H1 (cell line): ENCODE measurements at regions not wholly inside any gene's neighbourhood (a gene's known extent, or its start where the extent isn't known, plus 50 kb on each side); places are given as distances from the start of the nearest gene placed in this dataset.
A peak's percentile ranks its signal among the peaks of the same experiment; 100 is the strongest.

Experiments used
- CTCF ChIA-PET: fragments of 300-600 bp; sonication (Branson Sonifier 250); formaldehyde crosslinking; loops from one replicate; lab custom pipeline; 2021; ENCODE audit not compliant: partially characterized antibody; lab: Charles Lee
- POLR2A ChIA-PET: fragments of 300-600 bp; sonication (Branson Sonifier 250); formaldehyde crosslinking; loops from one replicate; lab custom pipeline; 2021; ENCODE audit warnings: inconsistent platforms; ENCODE audit not compliant: partially characterized antibody; lab: Charles Lee
- DNase-seq, 2 experiments: peaks; one replicate each; pipeline versions ENCODE4 v3.0.0 to v3.0.0-alpha.2; 2010 to 2022; ENCODE audit warnings: low spot score in 2 of 2, low read depth in 1 of 2, mixed read lengths in 1 of 2
- FAIRE-seq: peaks from 2 replicates; lab custom pipeline; 2011; peaks lifted over from hg19 to GRCh38; lab: Jason Lieb, UNC
- H2AFZ ChIP-seq: 2 replicates; pipeline ENCODE4 v1.8.1; 2012; ENCODE audit warnings: low read length, inconsistent platforms
- H2AK5ac ChIP-seq: 2 replicates; pipeline ENCODE4 v1.6.1; 2013; ENCODE audit warnings: low read depth, low read length
- H2BK120ac ChIP-seq: replicated peaks from 2 replicates; pipeline ENCODE3; 2013; ENCODE audit warnings: low read depth, low read length, inconsistent platforms
- H2BK12ac ChIP-seq: 2 replicates; pipeline ENCODE4 v1.6.1; 2013; ENCODE audit warnings: low read depth, low read length
- H2BK15ac ChIP-seq: 2 replicates; pipeline ENCODE4 v1.6.1; 2013; ENCODE audit warnings: low read length
- H2BK20ac ChIP-seq: 2 replicates; pipeline ENCODE4 v1.6.1; 2013; ENCODE audit warnings: low read length
- H2BK5ac ChIP-seq: 2 replicates; pipeline ENCODE4 v1.6.1; 2013; ENCODE audit warnings: low read depth, low read length
- H3K14ac ChIP-seq: 2 replicates; pipeline ENCODE4 v1.6.1; 2013; ENCODE audit warnings: inconsistent platforms; ENCODE audit not compliant: insufficient read length
- H3K18ac ChIP-seq: 2 replicates; pipeline ENCODE4 v1.6.1; 2013; ENCODE audit warnings: low read length; ENCODE audit errors: extremely low read depth
- H3K23ac ChIP-seq: 2 replicates; pipeline ENCODE4 v1.6.1; 2013; ENCODE audit warnings: inconsistent platforms; ENCODE audit not compliant: insufficient read length
- H3K23me2 ChIP-seq: 2 replicates; pipeline ENCODE4 v1.6.1; 2013; ENCODE audit warnings: low read depth, low read length
- H3K27ac ChIP-seq: 2 replicates; pipeline ENCODE4 v1.6.1; 2011; ENCODE audit warnings: low read depth, low read length, inconsistent platforms
- H3K27me3 ChIP-seq, 4 experiments: replicated peaks in 1 of 4; 1 replicate in 1 of 4; 2 replicates in 3 of 4; pipeline versions ENCODE4 v1.6.1 to v1.8.1; 2011 to 2013; ENCODE audit warnings: low read length in 3 of 4, mild to moderate bottlenecking in 3 of 4, inconsistent platforms in 2 of 4, mixed read lengths in 2 of 4, moderate library complexity in 1 of 4; ENCODE audit not compliant: control insufficient read depth in 3 of 4, insufficient read depth in 3 of 4; ENCODE audit errors: extremely low read depth in 1 of 4
- H3K36me3 ChIP-seq, 4 experiments: 2 replicates each; pipeline versions ENCODE4 v1.6.1 to v1.8.1; 2011 to 2013; ENCODE audit warnings: mild to moderate bottlenecking in 4 of 4, low read length in 3 of 4, moderate library complexity in 2 of 4, control low read depth in 1 of 4, inconsistent platforms in 1 of 4; ENCODE audit not compliant: insufficient read depth in 4 of 4, control insufficient read depth in 2 of 4
- H3K4ac ChIP-seq: replicated peaks from 2 replicates; pipeline ENCODE3; 2013; ENCODE audit warnings: low read length, low read depth, mixed read lengths, inconsistent platforms; ENCODE audit not compliant: insufficient read length
- H3K4me1 ChIP-seq, 4 experiments: replicated peaks in 1 of 4; 1 replicate in 1 of 4; 2 replicates in 3 of 4; pipeline versions ENCODE4 v1.6.1 to v1.8.1; 2011 to 2013; ENCODE audit warnings: low read length in 3 of 4, inconsistent platforms in 2 of 4, mixed read lengths in 1 of 4; ENCODE audit not compliant: insufficient read depth in 4 of 4, control insufficient read depth in 3 of 4
- H3K4me2 ChIP-seq, 2 experiments: 2 replicates each; pipeline versions ENCODE4 v1.6.1 to v1.8.1; 2011 to 2013; ENCODE audit warnings: low read depth in 2 of 2, low read length in 2 of 2, control low read depth in 1 of 2, inconsistent platforms in 1 of 2, mild to moderate bottlenecking in 1 of 2; ENCODE audit not compliant: insufficient read depth in 1 of 2
- H3K4me3 ChIP-seq, 4 experiments: fragments of 200-600, 300-600 bp in 1 of 4; sonication (generic), shearing (Covaris generic), sonication (Bioruptor Twin) in 1 of 4; 2 replicates each; pipeline versions ENCODE4 v1.5.1 to v1.8.1; 2011 to 2016; ENCODE audit warnings: low read length in 4 of 4, low read depth in 3 of 4, control low read depth in 2 of 4, inconsistent platforms in 2 of 4, mild to moderate bottlenecking in 2 of 4, mixed read lengths in 1 of 4, moderate library complexity in 1 of 4; ENCODE audit not compliant: insufficient read depth in 2 of 4; ENCODE audit errors: extremely low read depth in 1 of 4
- H3K56ac ChIP-seq: replicated peaks from 2 replicates; pipeline ENCODE3; 2013; ENCODE audit warnings: low read depth, mild to moderate bottlenecking, mixed read lengths, low read length, inconsistent platforms; ENCODE audit not compliant: insufficient read length
- H3K79me1 ChIP-seq: 2 replicates; pipeline ENCODE4 v1.6.1; 2013; ENCODE audit warnings: low read depth, low read length, control low read depth
- H3K79me2 ChIP-seq, 2 experiments: 2 replicates each; pipeline versions ENCODE4 v1.6.1 to v1.8.1; 2012 to 2013; ENCODE audit warnings: low read length in 2 of 2, mild to moderate bottlenecking in 2 of 2, inconsistent platforms in 1 of 2; ENCODE audit not compliant: insufficient read depth in 2 of 2, control insufficient read depth in 1 of 2
- H3K9ac ChIP-seq, 4 experiments: replicated peaks in 1 of 4; 1 replicate in 1 of 4; 2 replicates in 3 of 4; pipeline versions ENCODE4 v1.6.1 to v1.8.1; 2011 to 2013; ENCODE audit warnings: low read depth in 3 of 4, low read length in 3 of 4, control low read depth in 2 of 4, mild to moderate bottlenecking in 2 of 4, moderate library complexity in 2 of 4, inconsistent platforms in 1 of 4; ENCODE audit errors: extremely low read depth in 1 of 4
- H3K9me3 ChIP-seq, 2 experiments: 2 replicates each; pipeline versions ENCODE4 v1.6.1 to v1.8.1; 2012 to 2013; ENCODE audit warnings: mild to moderate bottlenecking in 2 of 2, moderate library complexity in 2 of 2, control low read depth in 1 of 2, inconsistent platforms in 1 of 2, low read depth in 1 of 2, low read length in 1 of 2, mixed read lengths in 1 of 2; ENCODE audit not compliant: insufficient read depth in 2 of 2
- H4K20me1 ChIP-seq, 2 experiments: replicated peaks in 1 of 2; 2 replicates each; pipeline versions ENCODE3 to v1.8.1; 2011 to 2013; ENCODE audit warnings: inconsistent platforms in 2 of 2, low read length in 2 of 2, mild to moderate bottlenecking in 1 of 2; ENCODE audit not compliant: insufficient read depth in 2 of 2, control insufficient read depth in 1 of 2
- H4K5ac ChIP-seq: 2 replicates; pipeline ENCODE4 v1.6.1; 2013; ENCODE audit warnings: low read length, low read depth, mixed read lengths, inconsistent platforms; ENCODE audit not compliant: insufficient read length
- H4K8ac ChIP-seq: 2 replicates; pipeline ENCODE4 v1.8.0; 2013; ENCODE audit warnings: mild to moderate bottlenecking, moderate library complexity, low read length, inconsistent platforms; ENCODE audit not compliant: insufficient read depth; ENCODE audit errors: extremely low read depth
- H4K91ac ChIP-seq: replicated peaks from 2 replicates; pipeline ENCODE3; 2013; ENCODE audit warnings: low read length, mixed read lengths, inconsistent platforms; ENCODE audit not compliant: insufficient read length
- CEBPB ChIP-seq: IDR thresholded peaks from 2 replicates; pipeline ENCODE4 v1.6.1; 2012; ENCODE audit warnings: low read depth, low read length
- CHD1 ChIP-seq: IDR thresholded peaks from 2 replicates; pipeline ENCODE4 v1.6.1; 2012; ENCODE audit warnings: low read depth, low read length, improper control_type of control experiment
- CTCF ChIP-seq, 3 experiments: IDR thresholded peaks; 1 replicate in 2 of 3; 2 replicates in 1 of 3; pipeline versions ENCODE4 v1.5.1 to v1.6.1; 2011; ENCODE audit warnings: low read length in 3 of 3, mild to moderate bottlenecking in 3 of 3, inconsistent platforms in 2 of 3, low read depth in 1 of 3, moderate library complexity in 1 of 3; ENCODE audit not compliant: insufficient read depth in 1 of 3; ENCODE audit errors: control extremely low read depth in 1 of 3
- HDAC2 ChIP-seq, 2 experiments: fragments of 300-600 bp in 1 of 2; sonication (generic) in 1 of 2; IDR thresholded peaks; 2 replicates each; pipeline ENCODE4 v1.6.1; 2011 to 2012; ENCODE audit warnings: low read depth in 2 of 2, low read length in 2 of 2, mild to moderate bottlenecking in 2 of 2, moderate library complexity in 2 of 2, borderline replicate concordance in 1 of 2, inconsistent platforms in 1 of 2
- RAD21 ChIP-seq, 2 experiments: IDR thresholded peaks in 1 of 2; conservative IDR thresholded peaks in 1 of 2; 2 replicates each; pipeline ENCODE4 v1.6.1; 2011; ENCODE audit warnings: low read depth in 2 of 2, low read length in 2 of 2, improper control_type of control experiment in 1 of 2, inconsistent platforms in 1 of 2, mild to moderate bottlenecking in 1 of 2, moderate library complexity in 1 of 2
- RNF2 ChIP-seq: fragments of 200-900, 300-1000 bp; sonication (generic); IDR thresholded peaks from 2 replicates; pipeline ENCODE4 v1.7.1; 2016; ENCODE audit warnings: borderline replicate concordance, low read depth, mild to moderate bottlenecking, antibody characterized with exemption, low read length; ENCODE audit not compliant: poor library complexity, severe bottlenecking; ENCODE audit errors: missing control alignments
- TAF7 ChIP-seq: optimal IDR thresholded peaks from 2 replicates; pipeline ENCODE3; 2011; ENCODE audit warnings: low read depth, mild to moderate bottlenecking, inconsistent platforms, low read length, moderate library complexity, borderline replicate concordance
- WGBS, 2 experiments: shearing (Covaris generic) in 1 of 2; methylation state at CpG; one replicate each; pipeline versions ENCODE4 v1.1.6 to v1.1.7; 2013 to 2015; ENCODE audit warnings: low lambda C conversion rate in 2 of 2, mixed read lengths in 2 of 2, inconsistent platforms in 1 of 2, low coverage in 1 of 2, missing lambda C conversion rate in 1 of 2; ENCODE audit not compliant: insufficient replicate concordance in 2 of 2, insufficient coverage in 1 of 2, insufficient read length in 1 of 2; ENCODE audit errors: extremely low coverage in 1 of 2, missing lambda C conversion rate in 1 of 2; 5-methylcytosine and 5-hydroxymethylcytosine counted together

DNA sequence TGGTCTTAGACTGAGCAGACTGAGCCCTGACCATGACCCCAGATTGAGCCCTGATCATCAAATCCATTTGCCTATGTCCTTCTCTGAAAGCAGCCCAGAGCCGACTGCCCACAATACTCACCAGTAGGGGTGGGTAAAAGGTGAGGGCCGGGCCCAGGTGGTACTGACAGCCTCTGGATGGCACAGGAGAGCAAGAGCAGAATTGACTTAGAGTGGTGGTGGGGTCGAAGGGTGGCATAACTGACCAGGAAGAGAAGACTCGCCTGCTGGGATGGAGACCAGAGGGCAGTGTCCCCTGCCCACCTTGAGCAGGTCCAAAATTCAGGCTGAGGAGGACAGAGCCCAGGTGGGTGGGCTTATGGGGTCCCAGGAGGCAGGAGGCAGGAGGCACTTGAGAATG, 161.3 kb upstream of the POU3F1 start:
- no peak overlapping the region for H3K4me2 ChIP-seq
- no peak overlapping the region for H4K8ac ChIP-seq
- FAIRE-seq (no peak), DNase-seq (no peak)
- H2BK15ac ChIP-seq: 0 out of 2 replicates have a peak overlapping the region, but pooled peaks have one; percentile 16
- peak overlapping the region; percentile 61; the same call in 1 of the 2 replicates for H2BK20ac ChIP-seq
- H4K20me1 ChIP-seq: no peaks in the 10 kb centered on the region
- ChIA-PET CTCF (interaction anchor here (1.4 kb wide), 1 partner anchor 28 kb away, joined by 4 read pairs; no protein-coding TSS in a partner anchor), POLR2A (interaction anchor here (1.3 kb wide), 1 partner anchor 11 kb away, joined by 3 read pairs; no protein-coding TSS in a partner anchor)
- no peaks in the 10 kb centered on the region for H3K9me3 ChIP-seq
- no peak overlapping the region for H3K23ac ChIP-seq
- H4K91ac ChIP-seq: no peak overlapping the region
- H3K27ac ChIP-seq: no peak overlapping the region
- H3K14ac ChIP-seq: no peak overlapping the region
- H3K36me3 ChIP-seq: no peaks in the 10 kb centered on the region
- H2AFZ ChIP-seq: no peak overlapping the region
- no peak overlapping the region for H3K56ac ChIP-seq
- no peaks in the 10 kb centered on the region for H3K79me2 ChIP-seq
- H3K4me3 ChIP-seq: no peak overlapping the region
- no peak overlapping the region for H3K4ac ChIP-seq
- H3K18ac ChIP-seq: peak overlapping the region; percentile 78; the same call in 1 of the 2 replicates
- no peak overlapping the region for H2AK5ac ChIP-seq
- 83% methylated on average over 4 of the region's 4 CpGs; no CpG with 5 or more reads in 1 of the 2 experiments for WGBS, 2 experiments
- H2BK120ac ChIP-seq: no peak overlapping the region
- H2BK12ac ChIP-seq: peak overlapping the region; percentile 75; the same call in 1 of the 2 replicates
- peaks cover 0 to 4% (median under 1%) of the 10 kb centered on the region in 4 experiments; a peak in 2 of 7 replicates for H3K4me1 ChIP-seq
- no peak overlapping the region for H4K5ac ChIP-seq
- no peak overlapping the region for H3K9ac ChIP-seq
- no peak overlapping the region for H2BK5ac ChIP-seq
- H3K79me1 ChIP-seq: no peaks in the 10 kb centered on the region
- H3K23me2 ChIP-seq: no peaks in the 10 kb centered on the region
- TF ChIP-seq TAF7 (no peak), CHD1 (no peak), CTCF (IDR thresholded peaks at IDR 0.05; ENCODE audit: control extremely low read depth in 1 of 3, insufficient read depth in 1 of 3, low read depth in 1 of 3, low read length in 3 of 3) (0 out of 4 replicates have a peak, but pooled peaks of 1 of the 3 experiments have one; percentile 2), HDAC2 (IDR thresholded peaks at IDR 0.05; ENCODE audit: borderline replicate concordance in 1 of 2, low read depth in 2 of 2, low read length in 2 of 2) (no peak), RNF2 (no peak), RAD21 (IDR thresholded peaks at IDR 0.05 in 1 of 2, conservative IDR thresholded peaks at IDR 0.05 in 1 of 2; ENCODE audit: low read depth in 2 of 2, low read length in 2 of 2) (0 out of 4 replicates have a peak, but pooled peaks of 1 of the 2 experiments have one; percentile 2), CEBPB (no peak)
- no peaks in the 10 kb centered on the region; a peak in 1 of 7 replicates for H3K27me3 ChIP-seq
